ENCODE measurements at regions not wholly inside any gene's neighbourhood (a gene's known extent, or its start where the extent isn't known, plus 50 kb on each side); places are given as distances from the start of the nearest gene placed in this dataset.

GRCh38 chr4:96379524-96379923 lies 539.6 kb downstream of the PDHA2 start:
- Histone ChIP-seq H3K9me3 (no peaks in the 10 kb centered on the region), H3K4me1 (no peaks in the 10 kb centered on the region), H3K27me3 (no peaks in the 10 kb centered on the region), H3K27ac (no peak overlapping the region), H3K9ac (ENCODE audit: low read depth in 2 of 2, low read length in 2 of 2) (no peak overlapping the region), H3K36me3 (no peaks in the 10 kb centered on the region), H3K4me3 (no peak overlapping the region)
- no peak for DNase-seq
- intact Hi-C loops (cut with DNase I), result no loop called here
- TF ChIP-seq CTCF (IDR thresholded peaks at IDR 0.05), result no peak

- Histone ChIP-seq H3K9ac (ENCODE audit: low read depth in 2 of 2, low read length in 2 of 2) (no peak overlapping the region), H3K27me3 (no peaks in the 10 kb centered on the region), H3K27ac (no peak overlapping the region), H3K4me3 (no peak overlapping the region), H3K36me3 (no peaks in the 10 kb centered on the region), H3K4me1 (no peaks in the 10 kb centered on the region), H3K9me3 (no peaks in the 10 kb centered on the region)
- TF ChIP-seq CTCF (IDR thresholded peaks at IDR 0.05), result no peak
- intact Hi-C loops (cut with DNase I), result no loop called here
- DNase-seq, result no peak
These were observed 540.2 kb downstream of the PDHA2 start for GRCh38 chr4:96380106-96380505.

- Histone ChIP-seq H3K27me3 (no peaks in the 10 kb centered on the region), H3K9ac (ENCODE audit: low read depth in 2 of 2, low read length in 2 of 2) (no peak overlapping the region), H3K4me3 (no peak overlapping the region), H3K36me3 (no peaks in the 10 kb centered on the region), H3K27ac (no peak overlapping the region), H3K4me1 (no peaks in the 10 kb centered on the region), H3K9me3 (no peaks in the 10 kb centered on the region)
- intact Hi-C loops (cut with DNase I), result no loop called here
- no peak for DNase-seq
- TF ChIP-seq CTCF (IDR thresholded peaks at IDR 0.05), result no peak
These were observed 543.5 kb downstream of the PDHA2 start for GRCh38 chr4:96383349-96383748.

GRCh38 chr4:96389770-96390169 lies 549.9 kb downstream of the PDHA2 start:
- H3K27me3 ChIP-seq, result no peaks in the 10 kb centered on the region
- H3K9ac ChIP-seq (ENCODE audit: low read depth in 2 of 2, low read length in 2 of 2), result no peak overlapping the region
- H3K9me3 ChIP-seq, result no peaks in the 10 kb centered on the region
- no peak overlapping the region for H3K27ac ChIP-seq
- no peak overlapping the region for H3K4me3 ChIP-seq
- H3K36me3 ChIP-seq, result no peaks in the 10 kb centered on the region
- DNase-seq, result no peak
- intact Hi-C loops (cut with DNase I), result no loop called here
- no peaks in the 10 kb centered on the region for H3K4me1 ChIP-seq
- no peak for TF ChIP-seq CTCF (IDR thresholded peaks at IDR 0.05)

GRCh38 chr4:96390404-96390803 lies 550.5 kb downstream of the PDHA2 start:
- Histone ChIP-seq H3K27ac (no peak overlapping the region), H3K4me1 (no peaks in the 10 kb centered on the region), H3K9ac (ENCODE audit: low read depth in 2 of 2, low read length in 2 of 2) (no peak overlapping the region), H3K36me3 (no peaks in the 10 kb centered on the region), H3K4me3 (no peak overlapping the region), H3K9me3 (no peaks in the 10 kb centered on the region), H3K27me3 (no peaks in the 10 kb centered on the region)
- no peak for TF ChIP-seq CTCF (IDR thresholded peaks at IDR 0.05)
- DNase-seq, result no peak
- intact Hi-C loops (cut with DNase I), result no loop called here

GRCh38 chr4:96395747-96396146 lies 555.9 kb downstream of the PDHA2 start:
- Histone ChIP-seq H3K27me3 (no peaks in the 10 kb centered on the region), H3K4me3 (no peak overlapping the region), H3K9me3 (no peaks in the 10 kb centered on the region), H3K27ac (no peak overlapping the region), H3K9ac (ENCODE audit: low read depth in 2 of 2, low read length in 2 of 2) (no peak overlapping the region), H3K4me1 (no peaks in the 10 kb centered on the region), H3K36me3 (no peaks in the 10 kb centered on the region)
- DNase-seq, result no peak
- no peak for TF ChIP-seq CTCF (IDR thresholded peaks at IDR 0.05)
- intact Hi-C loops (cut with DNase I), result no loop called here
